ENCODE measurements at regions not wholly inside any gene's neighbourhood (a gene's known extent, or its start where the extent isn't known, plus 50 kb on each side); places are given as distances from the start of the nearest gene placed in this dataset.
A peak's percentile ranks its signal among the peaks of the same experiment; 100 is the strongest.

DNA sequence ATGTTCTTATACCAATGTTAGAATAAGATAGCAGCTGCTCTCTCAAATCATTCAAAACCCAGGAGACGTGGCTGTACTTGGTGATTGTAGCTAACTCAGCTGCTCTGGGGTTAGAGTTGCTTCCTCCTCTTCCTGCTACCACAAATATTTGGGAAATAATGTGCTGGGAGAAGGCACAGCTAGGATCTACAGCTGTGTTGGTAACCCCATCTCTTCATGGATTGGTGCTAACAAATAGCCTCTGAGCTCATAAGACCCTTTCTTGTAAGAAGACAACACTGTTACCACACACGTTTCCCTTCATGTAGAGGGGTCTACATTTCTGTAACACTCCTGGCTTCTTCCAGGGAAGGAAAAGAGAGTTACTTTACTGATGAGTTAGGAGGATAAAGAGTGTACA, 911.0 kb upstream of the CITED2 start:
- peak; percentile 56 for DNase-seq
- no CpG with 5 or more reads among the region's 2 CpGs for WGBS (ENCODE audit: insufficient coverage)
- peak overlapping the region; percentile 45 for H3K27ac ChIP-seq (ENCODE audit: low read length)
- no peak overlapping the region for H3K4me3 ChIP-seq (ENCODE audit: low read length)
- H3K4me1 ChIP-seq (ENCODE audit: control insufficient read depth, insufficient read depth, low read length) = peaks cover 3% of the 10 kb centered on the region
- H3K9me3 ChIP-seq (replicated peaks; ENCODE audit: control insufficient read depth, low read depth, low read length) = no peaks in the 10 kb centered on the region
- H3K27me3 ChIP-seq (ENCODE audit: control insufficient read depth, insufficient read depth, low read length) = no peaks in the 10 kb centered on the region
- no peaks in the 10 kb centered on the region for H3K36me3 ChIP-seq (ENCODE audit: control insufficient read depth, insufficient read depth, low read length)

DNA sequence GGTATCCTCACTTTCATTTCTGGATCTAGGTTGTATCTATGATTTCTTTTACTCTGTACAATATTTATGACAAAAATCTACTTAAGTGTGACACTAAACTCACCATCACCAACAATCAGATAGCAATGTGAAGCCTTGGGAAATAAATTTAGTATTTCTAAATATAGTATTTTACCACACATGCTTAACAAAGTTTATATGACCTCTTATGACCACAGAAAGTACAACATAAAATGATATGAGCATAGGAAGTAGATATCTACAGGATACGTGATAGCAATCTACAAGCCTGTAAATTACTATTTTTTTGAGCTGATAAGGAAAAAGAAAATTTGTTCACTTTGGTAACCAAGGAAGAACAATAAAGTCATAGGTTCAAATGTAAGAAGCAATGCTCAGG, 910.4 kb upstream of the CITED2 start:
- DNase-seq = no peak
- WGBS (ENCODE audit: insufficient coverage) = no CpG with 5 or more reads among the region's 1 CpG
- Histone ChIP-seq H3K4me3 (ENCODE audit: low read length) (no peak overlapping the region), H3K27ac (ENCODE audit: low read length) (no peak overlapping the region), H3K27me3 (ENCODE audit: control insufficient read depth, insufficient read depth, low read length) (no peaks in the 10 kb centered on the region), H3K4me1 (ENCODE audit: control insufficient read depth, insufficient read depth, low read length) (peaks cover 3% of the 10 kb centered on the region), H3K9me3 (replicated peaks; ENCODE audit: control insufficient read depth, low read depth, low read length) (no peaks in the 10 kb centered on the region), H3K36me3 (ENCODE audit: control insufficient read depth, insufficient read depth, low read length) (no peaks in the 10 kb centered on the region)

DNA sequence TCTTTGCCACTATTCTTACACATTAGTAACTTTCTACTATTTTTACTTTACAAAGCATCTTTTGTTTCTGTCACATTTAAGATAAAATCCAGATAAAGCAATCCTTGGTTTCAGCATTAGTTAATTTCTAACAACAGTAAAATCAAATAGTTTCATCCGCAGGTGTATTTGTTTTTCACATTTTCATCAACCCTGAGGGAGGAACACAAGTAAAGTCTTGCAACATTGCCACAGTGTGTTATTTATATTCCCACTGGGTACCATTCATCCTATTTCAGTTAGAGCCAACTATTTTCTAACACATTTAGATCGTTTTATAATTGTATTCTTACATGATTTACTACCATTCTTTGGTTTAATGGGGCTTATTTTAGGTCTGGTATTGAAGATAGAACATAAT, 908.7 kb upstream of the CITED2 start:
- DNase-seq = no peak
- no peaks in the 10 kb centered on the region for H3K9me3 ChIP-seq (replicated peaks; ENCODE audit: control insufficient read depth, low read depth, low read length)
- H3K27me3 ChIP-seq (ENCODE audit: control insufficient read depth, insufficient read depth, low read length) = no peaks in the 10 kb centered on the region
- no CpG with 5 or more reads among the region's 2 CpGs for WGBS (ENCODE audit: insufficient coverage)
- H3K27ac ChIP-seq (ENCODE audit: low read length) = no peak overlapping the region
- no peak overlapping the region for H3K4me3 ChIP-seq (ENCODE audit: low read length)
- H3K36me3 ChIP-seq (ENCODE audit: control insufficient read depth, insufficient read depth, low read length) = no peaks in the 10 kb centered on the region
- H3K4me1 ChIP-seq (ENCODE audit: control insufficient read depth, insufficient read depth, low read length) = peaks cover 3% of the 10 kb centered on the region

DNA sequence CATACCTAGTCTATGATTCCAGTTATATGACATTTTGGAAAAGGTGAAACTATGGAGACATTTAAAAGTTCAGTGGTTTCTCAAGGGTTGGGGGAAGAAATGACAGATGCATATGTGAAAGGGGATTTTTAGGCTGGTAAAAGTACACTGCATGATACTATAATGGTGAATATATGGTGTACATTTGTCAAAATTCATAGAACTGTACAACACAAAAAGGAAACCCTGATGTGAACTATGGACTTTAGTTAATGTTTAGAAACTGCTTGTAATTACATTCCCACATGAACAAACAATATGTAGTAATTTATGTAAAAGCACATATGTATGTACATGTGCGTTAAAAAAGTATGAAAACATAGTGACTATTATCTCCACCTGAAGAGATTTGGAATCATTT, 907.3 kb upstream of the CITED2 start:
- Histone ChIP-seq H3K4me1 (ENCODE audit: control insufficient read depth, insufficient read depth, low read length) (peaks cover 3% of the 10 kb centered on the region), H3K9me3 (replicated peaks; ENCODE audit: control insufficient read depth, low read depth, low read length) (no peaks in the 10 kb centered on the region)
- WGBS (ENCODE audit: insufficient coverage) = no CpG with 5 or more reads among the region's 1 CpG

DNA sequence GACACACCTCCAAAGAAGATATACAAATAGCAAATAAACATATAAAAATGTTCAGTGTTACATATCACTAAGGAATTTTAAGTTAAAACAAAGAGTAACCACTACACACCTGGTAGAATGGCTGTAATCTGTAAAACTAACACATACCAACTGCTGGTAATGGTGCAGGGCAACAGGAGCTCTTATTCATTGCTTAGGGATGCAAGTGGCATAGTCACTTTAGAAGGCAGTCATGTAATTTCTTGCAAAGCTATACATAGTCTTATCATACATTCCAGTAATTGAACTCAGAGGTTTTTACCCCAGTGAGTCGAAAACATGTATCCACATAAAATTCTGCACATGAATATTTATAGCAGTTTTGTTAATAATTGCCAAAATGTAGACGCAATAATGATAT, 906.8 kb upstream of the CITED2 start:
- Histone ChIP-seq H3K27ac (ENCODE audit: low read length) (no peak overlapping the region), H3K4me3 (ENCODE audit: low read length) (no peak overlapping the region), H3K9me3 (replicated peaks; ENCODE audit: control insufficient read depth, low read depth, low read length) (no peaks in the 10 kb centered on the region), H3K36me3 (ENCODE audit: control insufficient read depth, insufficient read depth, low read length) (no peaks in the 10 kb centered on the region), H3K4me1 (ENCODE audit: control insufficient read depth, insufficient read depth, low read length) (peaks cover 3% of the 10 kb centered on the region), H3K27me3 (ENCODE audit: control insufficient read depth, insufficient read depth, low read length) (no peaks in the 10 kb centered on the region)
- no peak for DNase-seq
- no CpG with 5 or more reads among the region's 2 CpGs for WGBS (ENCODE audit: insufficient coverage)

More for the DNA sequence above, 907.3 kb upstream of the CITED2 start:
- Histone ChIP-seq H3K27ac (ENCODE audit: low read length) (no peak overlapping the region), H3K36me3 (ENCODE audit: control insufficient read depth, insufficient read depth, low read length) (no peaks in the 10 kb centered on the region), H3K4me3 (ENCODE audit: low read length) (no peak overlapping the region), H3K27me3 (ENCODE audit: control insufficient read depth, insufficient read depth, low read length) (no peaks in the 10 kb centered on the region)
- DNase-seq = no peak

DNA sequence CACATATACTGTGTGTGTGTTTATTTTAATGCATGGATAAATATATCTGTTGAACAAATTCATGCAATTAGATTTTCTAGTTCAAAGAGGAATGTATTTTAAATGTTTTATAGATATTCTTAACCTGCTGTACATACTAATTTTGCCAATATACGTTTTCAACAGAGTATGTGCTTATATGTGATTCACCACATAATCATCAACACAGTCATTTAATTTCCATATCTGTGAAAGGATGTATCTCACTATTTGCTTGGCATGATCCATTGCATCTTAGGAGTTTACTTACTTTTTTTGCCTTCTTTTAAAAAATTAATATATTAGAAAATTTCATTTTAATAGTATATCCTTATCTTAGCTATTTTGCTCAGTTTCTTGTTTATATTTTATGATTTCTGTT, 902.3 kb upstream of the CITED2 start:
- H3K9me3 ChIP-seq (replicated peaks; ENCODE audit: control insufficient read depth, low read depth, low read length) = no peaks in the 10 kb centered on the region
- H3K27me3 ChIP-seq (ENCODE audit: control insufficient read depth, insufficient read depth, low read length) = no peaks in the 10 kb centered on the region

DNA sequence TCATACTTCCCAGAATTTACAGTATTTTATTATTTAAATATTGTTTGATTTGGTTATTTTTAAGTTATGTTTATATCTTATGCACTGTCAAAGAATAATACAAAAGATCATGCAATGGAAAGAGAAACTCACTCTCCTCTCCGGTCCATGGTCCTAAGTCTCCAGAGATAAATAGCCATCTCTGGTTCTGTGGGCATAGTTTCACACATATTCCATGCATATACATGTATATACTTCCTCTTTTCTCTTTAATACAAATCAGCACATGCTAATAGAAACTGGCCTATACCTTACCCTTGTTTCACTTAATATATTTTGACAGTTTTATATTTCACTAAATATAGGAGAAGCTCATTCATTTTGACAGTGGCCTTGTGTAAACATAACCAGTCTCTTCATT, 901.7 kb upstream of the CITED2 start:
- WGBS (ENCODE audit: insufficient coverage) = 100% methylated on average over 1 of the region's 1 CpG
- DNase-seq = no peak

More for the DNA sequence above, 902.3 kb upstream of the CITED2 start:
- WGBS (ENCODE audit: insufficient coverage) = no CpG with 5 or more reads among the region's 1 CpG
- DNase-seq = no peak
- Histone ChIP-seq H3K4me3 (ENCODE audit: low read length) (no peak overlapping the region), H3K27ac (ENCODE audit: low read length) (no peak overlapping the region), H3K36me3 (ENCODE audit: control insufficient read depth, insufficient read depth, low read length) (no peaks in the 10 kb centered on the region), H3K4me1 (ENCODE audit: control insufficient read depth, insufficient read depth, low read length) (no peaks in the 10 kb centered on the region)

DNA sequence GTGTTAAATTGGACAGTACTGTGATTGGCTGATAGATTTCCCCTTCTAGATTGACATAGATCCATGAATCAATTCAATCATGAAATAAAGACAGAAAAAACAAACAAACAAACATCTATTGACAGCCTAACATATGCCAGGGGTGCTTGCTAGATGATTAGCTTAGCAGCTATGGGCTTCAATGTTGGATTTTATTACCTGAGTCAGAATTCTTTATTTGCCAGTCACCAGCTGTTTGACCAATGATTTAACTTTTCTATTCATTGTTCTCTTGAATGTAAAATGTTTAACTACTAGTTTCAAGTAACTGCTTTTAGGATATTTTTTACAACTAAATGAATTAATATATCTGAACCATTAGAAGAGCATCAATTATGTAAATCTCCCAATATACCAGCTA, 901.3 kb upstream of the CITED2 start:
- no peaks in the 10 kb centered on the region for H3K27me3 ChIP-seq (ENCODE audit: control insufficient read depth, insufficient read depth, low read length)
- no peaks in the 10 kb centered on the region for H3K4me1 ChIP-seq (ENCODE audit: control insufficient read depth, insufficient read depth, low read length)
- H3K36me3 ChIP-seq (ENCODE audit: control insufficient read depth, insufficient read depth, low read length) = no peaks in the 10 kb centered on the region
- no peak overlapping the region for H3K4me3 ChIP-seq (ENCODE audit: low read length)
- DNase-seq = no peak
- H3K27ac ChIP-seq (ENCODE audit: low read length) = no peak overlapping the region
- H3K9me3 ChIP-seq (replicated peaks; ENCODE audit: control insufficient read depth, low read depth, low read length) = no peaks in the 10 kb centered on the region

More for the DNA sequence above, 901.7 kb upstream of the CITED2 start:
- Histone ChIP-seq H3K27me3 (ENCODE audit: control insufficient read depth, insufficient read depth, low read length) (no peaks in the 10 kb centered on the region), H3K4me1 (ENCODE audit: control insufficient read depth, insufficient read depth, low read length) (no peaks in the 10 kb centered on the region), H3K27ac (ENCODE audit: low read length) (no peak overlapping the region), H3K9me3 (replicated peaks; ENCODE audit: control insufficient read depth, low read depth, low read length) (no peaks in the 10 kb centered on the region), H3K36me3 (ENCODE audit: control insufficient read depth, insufficient read depth, low read length) (no peaks in the 10 kb centered on the region), H3K4me3 (ENCODE audit: low read length) (no peak overlapping the region)

DNA sequence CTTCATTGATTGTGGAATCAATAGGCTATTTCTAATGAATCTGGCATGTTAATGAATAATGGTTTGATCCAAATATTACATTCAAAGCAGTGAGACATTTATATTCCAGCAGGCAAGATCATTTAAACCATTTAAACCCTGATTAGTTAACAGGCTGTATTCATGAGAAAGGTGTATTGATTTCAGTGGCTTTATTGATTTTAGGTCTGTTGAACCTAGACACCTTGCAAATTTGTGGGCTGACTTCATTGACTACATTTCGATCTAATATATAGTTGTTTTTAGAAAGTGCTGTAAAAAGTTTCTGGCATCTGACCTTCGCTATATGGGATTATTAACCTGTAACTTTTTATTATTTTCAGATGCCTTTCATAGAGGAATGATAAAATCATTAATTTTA, 900.1 kb upstream of the CITED2 start:
- Histone ChIP-seq H3K36me3 (ENCODE audit: control insufficient read depth, insufficient read depth, low read length) (no peaks in the 10 kb centered on the region), H3K27ac (ENCODE audit: low read length) (no peak overlapping the region), H3K27me3 (ENCODE audit: control insufficient read depth, insufficient read depth, low read length) (no peaks in the 10 kb centered on the region), H3K9me3 (replicated peaks; ENCODE audit: control insufficient read depth, low read depth, low read length) (no peaks in the 10 kb centered on the region), H3K4me3 (ENCODE audit: low read length) (no peak overlapping the region), H3K4me1 (ENCODE audit: control insufficient read depth, insufficient read depth, low read length) (no peaks in the 10 kb centered on the region)
- DNase-seq = no peak
- no CpG with 5 or more reads among the region's 2 CpGs for WGBS (ENCODE audit: insufficient coverage)

DNA sequence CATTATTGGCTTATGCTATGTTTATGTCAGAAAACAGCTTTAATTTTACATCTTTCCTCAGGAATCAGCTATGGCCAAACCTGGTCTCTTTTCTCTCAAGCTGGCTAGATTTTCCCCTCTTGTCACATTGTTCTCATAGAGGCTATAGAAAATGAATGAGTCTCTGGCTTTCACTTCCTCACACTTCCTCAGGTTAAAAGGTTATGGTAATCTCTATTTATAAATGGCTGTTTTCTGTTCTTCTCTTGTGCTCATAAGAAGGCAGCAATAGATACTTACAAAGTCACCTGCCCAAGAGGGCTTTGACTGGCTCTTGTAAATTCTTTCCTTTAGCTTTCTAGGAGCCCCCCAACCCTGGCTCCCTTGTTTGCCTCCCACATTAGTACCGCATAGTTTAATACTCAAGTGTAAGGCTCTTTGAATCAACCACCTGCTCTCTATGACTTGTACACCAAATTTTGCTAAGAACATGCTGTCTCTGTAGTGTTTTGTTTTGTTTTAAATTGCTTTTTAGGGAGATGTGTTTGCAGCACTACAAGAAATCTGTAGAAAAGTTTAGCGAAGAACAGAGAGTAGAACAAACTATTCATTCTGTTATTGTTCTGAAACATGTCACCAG, 897.4 kb upstream of the CITED2 start:
- Histone ChIP-seq H3K27me3 (ENCODE audit: control insufficient read depth, insufficient read depth, low read length) (no peaks in the 10 kb centered on the region), H3K4me3 (ENCODE audit: low read length) (no peak overlapping the region), H3K9me3 (replicated peaks; ENCODE audit: control insufficient read depth, low read depth, low read length) (no peaks in the 10 kb centered on the region), H3K4me1 (ENCODE audit: control insufficient read depth, insufficient read depth, low read length) (no peaks in the 10 kb centered on the region), H3K27ac (ENCODE audit: low read length) (no peak overlapping the region), H3K36me3 (ENCODE audit: control insufficient read depth, insufficient read depth, low read length) (no peaks in the 10 kb centered on the region)
- WGBS (ENCODE audit: insufficient coverage) = no CpG with 5 or more reads among the region's 2 CpGs
- DNase-seq = peak; percentile 37

DNA sequence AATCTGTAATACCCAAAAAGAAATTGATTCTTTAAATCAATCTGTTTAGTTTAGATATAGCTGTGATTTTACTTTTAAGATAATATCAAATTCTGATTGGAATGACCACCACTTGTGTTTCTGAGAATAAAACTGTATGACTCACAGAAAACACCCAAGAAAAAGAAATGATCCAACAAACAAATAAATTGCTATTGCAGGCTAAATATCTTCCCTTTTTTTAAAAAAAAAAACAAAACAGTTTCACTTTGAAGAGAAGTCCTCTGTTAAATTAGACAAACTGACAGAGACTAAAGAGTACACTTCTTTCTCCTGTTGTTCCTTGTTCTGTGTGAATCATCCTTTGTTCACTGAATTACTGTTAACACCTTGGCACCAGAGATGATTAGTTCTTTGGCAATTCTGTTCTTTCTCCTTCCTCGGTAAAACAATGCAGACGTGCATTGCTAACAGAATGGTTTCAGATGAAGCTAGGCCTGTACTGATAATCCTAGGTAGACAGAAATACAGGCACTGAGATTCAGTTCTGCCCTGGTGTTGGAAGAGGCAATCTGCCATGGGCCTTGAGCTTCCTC, 895.2 kb upstream of the CITED2 start:
- Histone ChIP-seq H3K27ac (ENCODE audit: low read length) (no peak overlapping the region), H3K4me3 (ENCODE audit: low read length) (no peak overlapping the region), H3K36me3 (ENCODE audit: control insufficient read depth, insufficient read depth, low read length) (no peaks in the 10 kb centered on the region), H3K27me3 (ENCODE audit: control insufficient read depth, insufficient read depth, low read length) (no peaks in the 10 kb centered on the region), H3K9me3 (replicated peaks; ENCODE audit: control insufficient read depth, low read depth, low read length) (no peaks in the 10 kb centered on the region), H3K4me1 (ENCODE audit: control insufficient read depth, insufficient read depth, low read length) (no peaks in the 10 kb centered on the region)
- no CpG with 5 or more reads among the region's 2 CpGs for WGBS (ENCODE audit: insufficient coverage)
- DNase-seq = peak; percentile 4

All from muscle of leg (tissue), 3 donors.